Body of pancreas (tissue), 4 donors: ENCODE measurements at regions not wholly inside any gene's neighbourhood (a gene's known extent, or its start where the extent isn't known, plus 50 kb on each side); places are given as distances from the start of the nearest gene placed in this dataset.
"Not testable (repeated sequence)": the region's sequence is repeated elsewhere in the genome, so short reads cannot be mapped to it uniquely, and the experiment has no call there.

Source experiments
- ATAC-seq: fragments of 150-250 bp; one replicate; pipeline ENCODE4 v1.9.1; 2016
- DNase-seq, 4 donors: peaks; one replicate each; pipeline ENCODE4 v3.0.0-alpha.2; 2019
- H3K27ac ChIP-seq, 4 donors: fragments of 200-600 bp; sonication (generic); 1 replicate in 3 of 4; 2 replicates in 1 of 4; pipeline versions ENCODE4 v1.5.1 to v1.6.1; 2016 to 2019; ENCODE audit warnings: mild to moderate bottlenecking in 1 of 4, mixed read lengths in 1 of 4, moderate library complexity in 1 of 4
- H3K27me3 ChIP-seq, 2 donors: fragments of 200-600 bp; sonication (generic); one replicate each; pipeline ENCODE4 v1.6.0; 2016; ENCODE audit warnings: mild to moderate bottlenecking in 1 of 2
- H3K36me3 ChIP-seq, 2 donors: fragments of 200-600 bp; sonication (generic); replicated peaks in 1 of 2; 2 replicates each; pipeline ENCODE4 v1.5.1; 2016; ENCODE audit warnings: low read depth in 2 of 2; ENCODE audit not compliant: insufficient read depth in 1 of 2
- H3K4me1 ChIP-seq: fragments of 200-600 bp; sonication (generic); one replicate; pipeline ENCODE4 v1.6.0; 2016
- H3K4me3 ChIP-seq, 2 donors: fragments of 200-600 bp; sonication (generic); 1 replicate in 1 of 2; 2 replicates in 1 of 2; pipeline ENCODE4 v1.5.1; 2016 to 2019
- H3K9me3 ChIP-seq, 3 donors: fragments of 200-600 bp; sonication (generic); 1 replicate in 2 of 3; 2 replicates in 1 of 3; pipeline ENCODE4 v1.5.1; 2016
- POLR2A ChIP-seq, 3 donors: fragments of 450-650 bp; IDR thresholded peaks; one replicate each; pipeline ENCODE4 v1.6.1; 2016; ENCODE audit warnings: antibody characterized with exemption in 3 of 3, mild to moderate bottlenecking in 2 of 3
- WGBS, 2 donors: methylation state at CpG; one replicate each; pipeline ENCODE4 v1.1.5; 2017; 5-methylcytosine and 5-hydroxymethylcytosine counted together
- intact Hi-C: fragments of 100-400 bp; cut with DNase I; formaldehyde crosslinking; loops from one replicate; pipeline ENCODE4 v1.15.1; 2023
- TF ChIP-seq, protein P1 (sequence below), 7 experiments: fragments of 450-650 bp in 4 of 7; fragments of 200-600 bp in 3 of 7; sonication (generic) in 3 of 7; IDR thresholded peaks; one replicate each; pipeline ENCODE4 v1.5.1; 2016 to 2019; ENCODE audit warnings: antibody characterized with exemption in 7 of 7

DNA sequence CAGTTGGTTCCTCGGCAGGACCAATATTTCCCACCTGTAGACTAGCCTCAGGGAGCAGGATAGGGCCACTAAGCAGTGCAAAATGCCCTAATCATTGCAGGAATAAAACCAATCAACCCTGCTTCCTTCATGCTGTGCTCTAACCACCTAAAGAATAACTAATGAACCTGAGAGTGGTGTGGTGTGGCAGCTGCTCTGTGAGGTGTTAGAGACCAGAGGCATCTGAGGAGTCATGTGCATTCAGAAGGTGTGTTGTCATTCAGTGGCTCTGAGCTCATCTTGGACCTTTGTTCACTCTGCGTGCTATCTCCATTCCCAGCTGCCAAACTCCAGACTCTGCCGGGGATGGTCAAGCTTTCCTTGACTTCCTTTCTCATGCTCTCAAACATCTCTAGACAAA lies 136.7 kb upstream of the EGLN3 start:
- no peak for DNase-seq
- no peak for TF ChIP-seq POLR2A (IDR thresholded peaks at IDR 0.05)
- TF ChIP-seq, protein P1, sequence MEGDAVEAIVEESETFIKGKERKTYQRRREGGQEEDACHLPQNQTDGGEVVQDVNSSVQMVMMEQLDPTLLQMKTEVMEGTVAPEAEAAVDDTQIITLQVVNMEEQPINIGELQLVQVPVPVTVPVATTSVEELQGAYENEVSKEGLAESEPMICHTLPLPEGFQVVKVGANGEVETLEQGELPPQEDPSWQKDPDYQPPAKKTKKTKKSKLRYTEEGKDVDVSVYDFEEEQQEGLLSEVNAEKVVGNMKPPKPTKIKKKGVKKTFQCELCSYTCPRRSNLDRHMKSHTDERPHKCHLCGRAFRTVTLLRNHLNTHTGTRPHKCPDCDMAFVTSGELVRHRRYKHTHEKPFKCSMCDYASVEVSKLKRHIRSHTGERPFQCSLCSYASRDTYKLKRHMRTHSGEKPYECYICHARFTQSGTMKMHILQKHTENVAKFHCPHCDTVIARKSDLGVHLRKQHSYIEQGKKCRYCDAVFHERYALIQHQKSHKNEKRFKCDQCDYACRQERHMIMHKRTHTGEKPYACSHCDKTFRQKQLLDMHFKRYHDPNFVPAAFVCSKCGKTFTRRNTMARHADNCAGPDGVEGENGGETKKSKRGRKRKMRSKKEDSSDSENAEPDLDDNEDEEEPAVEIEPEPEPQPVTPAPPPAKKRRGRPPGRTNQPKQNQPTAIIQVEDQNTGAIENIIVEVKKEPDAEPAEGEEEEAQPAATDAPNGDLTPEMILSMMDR (IDR thresholded peaks at IDR 0.05), result no peak
- intact Hi-C loops, result no loop called here
- ATAC-seq, result no peak
- Histone ChIP-seq H3K9me3 (no peaks in the 10 kb centered on the region), H3K27me3 (no peaks in the 10 kb centered on the region), H3K27ac (no peak overlapping the region), H3K36me3 (no peaks in the 10 kb centered on the region), H3K4me3 (no peak overlapping the region), H3K4me1 (peaks cover 6% of the 10 kb centered on the region)
- 91 to 95% methylated on average over 3 of the region's 3 CpGs for WGBS, 2 donors

DNA sequence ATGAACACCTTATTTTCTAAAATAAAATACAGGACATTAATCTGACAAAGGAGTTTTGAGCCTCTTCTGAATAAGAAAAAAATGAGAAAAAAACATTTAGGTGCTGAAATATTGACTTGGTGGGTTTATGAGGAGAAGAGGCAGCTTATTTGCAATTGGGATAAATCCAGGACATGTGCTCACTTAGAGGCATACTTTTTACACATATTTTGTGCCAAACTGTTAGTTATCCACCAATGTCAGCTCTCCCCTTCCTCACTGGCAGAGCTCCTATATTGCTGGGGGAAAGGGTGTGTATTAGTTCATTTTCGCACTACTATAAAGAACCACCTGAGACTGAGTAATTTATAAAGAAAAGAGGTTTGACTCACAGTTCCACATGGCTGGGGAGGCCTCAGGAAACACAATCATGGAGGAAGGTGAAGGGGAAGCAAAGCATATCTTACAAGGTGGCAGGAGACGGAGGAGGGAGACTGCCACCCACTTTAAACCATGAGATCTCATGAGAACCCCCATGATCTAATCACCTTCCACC lies 135.4 kb upstream of the EGLN3 start:
- Histone ChIP-seq H3K4me3 (no peak overlapping the region), H3K9me3 (no peaks in the 10 kb centered on the region), H3K4me1 (peaks cover 19% of the 10 kb centered on the region), H3K27me3 (no peaks in the 10 kb centered on the region), H3K36me3 (no peaks in the 10 kb centered on the region), H3K27ac (no peak overlapping the region)
- intact Hi-C loops, result no loop called here
- 66 to 93% methylated on average over 2 of the region's 2 CpGs for WGBS, 2 donors
- ATAC-seq, result no peak
- DNase-seq, result no peak
- TF ChIP-seq, protein P1 (IDR thresholded peaks at IDR 0.05), result no peak
- no peak for TF ChIP-seq POLR2A (IDR thresholded peaks at IDR 0.05)

DNA sequence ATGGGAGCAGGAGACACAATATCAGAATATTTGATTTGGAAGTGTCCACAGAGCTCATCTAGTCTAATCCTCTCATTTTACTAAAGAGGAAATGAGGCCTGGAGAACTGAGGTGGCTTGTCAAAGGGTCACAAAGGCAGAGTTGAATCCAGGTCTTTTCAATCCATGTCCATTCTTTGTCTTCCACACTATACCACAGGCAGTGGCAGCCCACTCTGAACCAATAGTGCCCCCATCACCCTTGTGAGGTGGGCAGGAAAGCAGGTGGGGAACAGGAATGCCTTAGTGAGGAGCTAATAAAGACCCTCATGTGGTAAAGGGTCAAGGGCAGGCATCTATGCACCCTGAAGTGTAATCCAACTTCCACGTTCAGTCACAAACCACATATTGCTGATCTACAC lies 134.8 kb upstream of the EGLN3 start:
- Histone ChIP-seq H3K4me3 (no peak overlapping the region), H3K4me1 (peaks cover 25% of the 10 kb centered on the region), H3K36me3 (no peaks in the 10 kb centered on the region), H3K9me3 (no peaks in the 10 kb centered on the region), H3K27me3 (no peaks in the 10 kb centered on the region), H3K27ac (no peak overlapping the region)
- 78 to 100% methylated on average over 1 of the region's 1 CpG for WGBS, 2 donors
- TF ChIP-seq, protein P1 (IDR thresholded peaks at IDR 0.05), result no peak
- no peak for TF ChIP-seq POLR2A (IDR thresholded peaks at IDR 0.05)
- intact Hi-C loops, result no loop called here
- no peak for ATAC-seq
- no peak for DNase-seq

DNA sequence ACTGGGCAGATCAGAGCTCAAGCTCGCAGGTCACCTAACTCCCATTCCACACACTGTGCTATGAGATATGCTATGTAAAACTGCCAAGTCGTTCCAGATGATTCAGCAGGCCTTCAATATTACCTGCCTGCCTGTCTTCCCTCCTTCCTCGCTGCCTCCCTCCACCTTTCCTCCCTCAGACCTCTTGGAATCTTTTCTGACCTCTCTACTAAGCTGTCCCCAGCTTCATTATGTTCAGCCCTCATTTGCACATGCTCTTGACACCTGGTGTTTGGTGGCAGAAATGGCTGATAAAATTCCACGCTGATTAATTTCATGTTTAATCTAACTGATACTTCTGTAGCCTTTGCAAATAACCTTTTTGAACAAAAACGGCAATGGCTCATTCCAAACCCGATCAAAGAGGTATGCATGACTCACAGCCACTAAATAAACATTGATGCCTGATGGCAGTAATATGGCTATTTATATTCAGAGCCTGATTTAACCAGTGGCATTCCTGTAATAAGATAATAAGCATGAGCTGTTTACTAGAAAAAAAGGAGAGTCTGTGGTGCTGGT lies 130.8 kb upstream of the EGLN3 start:
- Histone ChIP-seq H3K27ac (peak overlapping the region; percentile 64 to 80 (median 73)), H3K36me3 (no peaks in the 10 kb centered on the region), H3K4me1 (peaks cover 28% of the 10 kb centered on the region), H3K4me3 (no peak overlapping the region), H3K27me3 (no peaks in the 10 kb centered on the region), H3K9me3 (no peaks in the 10 kb centered on the region)
- peak; percentile 96 for ATAC-seq
- WGBS, 2 donors, result 10 to 19% methylated on average over 6 of the region's 6 CpGs
- TF ChIP-seq POLR2A (IDR thresholded peaks at IDR 0.05), result no peak
- TF ChIP-seq, protein P1 (IDR thresholded peaks at IDR 0.05), result peak in 2 of 7 experiments; percentile 10 to 11
- intact Hi-C loops, result no loop called here
- DNase-seq, result peak; percentile 27 to 67 (median 44)

DNA sequence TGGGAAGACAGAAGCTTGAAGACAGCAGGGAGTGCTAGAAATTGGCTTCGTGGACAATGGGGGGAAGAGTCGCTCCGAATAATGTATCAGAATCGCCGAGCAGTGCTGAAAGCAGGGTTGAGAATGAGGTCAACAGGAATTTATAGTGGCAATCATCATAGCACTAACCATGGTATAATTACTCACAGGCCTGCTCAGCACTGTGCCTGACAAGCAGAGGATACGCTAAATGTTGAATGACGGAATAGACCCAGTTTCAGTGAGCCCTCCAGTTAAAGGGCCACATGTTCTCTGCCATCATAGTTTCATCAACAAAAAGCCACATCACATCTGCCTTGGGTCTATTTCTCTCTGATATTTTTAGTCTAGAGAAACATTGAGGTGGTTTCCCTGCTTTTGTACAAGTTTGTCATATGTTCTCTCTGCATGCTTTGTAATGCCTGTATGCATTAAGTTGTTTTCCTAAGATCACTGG lies 130.3 kb upstream of the EGLN3 start:
- TF ChIP-seq, protein P1 (IDR thresholded peaks at IDR 0.05), result no peak
- TF ChIP-seq POLR2A (IDR thresholded peaks at IDR 0.05), result no peak
- peak; percentile 28 for ATAC-seq
- Histone ChIP-seq H3K27ac (peak overlapping the region; percentile 64 to 80 (median 73)), H3K36me3 (no peaks in the 10 kb centered on the region), H3K4me3 (no peak overlapping the region), H3K27me3 (no peaks in the 10 kb centered on the region), H3K4me1 (peaks cover 28% of the 10 kb centered on the region), H3K9me3 (no peaks in the 10 kb centered on the region)
- WGBS, 2 donors, result 70 to 77% methylated on average over 7 of the region's 7 CpGs
- intact Hi-C loops, result no loop called here
- DNase-seq, result no peak

DNA sequence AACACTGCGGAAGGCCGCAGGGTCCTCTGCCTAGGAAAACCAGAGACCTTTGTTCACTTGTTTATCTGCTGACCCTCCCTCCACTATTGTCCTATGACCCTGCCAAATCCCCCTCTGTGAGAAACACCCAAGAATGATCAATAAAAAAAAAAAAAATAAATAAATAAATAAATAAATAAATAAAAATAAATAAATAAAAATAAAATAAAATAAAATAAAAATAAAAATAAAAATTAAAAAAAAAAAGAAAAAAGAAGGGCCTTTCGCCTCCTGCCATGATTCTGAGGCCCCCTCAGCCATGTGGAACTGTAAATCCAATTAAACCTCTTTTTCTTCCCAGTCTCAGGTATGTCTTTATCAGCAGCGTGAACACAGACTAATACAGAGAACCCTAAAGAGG lies 128.8 kb upstream of the EGLN3 start:
- 95 to 98% methylated on average over 2 of the region's 4 CpGs for WGBS, 2 donors
- H3K27me3 ChIP-seq, intact Hi-C loops, H3K4me3 ChIP-seq, DNase-seq, ATAC-seq, H3K36me3 ChIP-seq, H3K27ac ChIP-seq, H3K9me3 ChIP-seq: not testable (repeated sequence)
- peaks cover 28% of the 10 kb centered on the region for H3K4me1 ChIP-seq
